EH (cell line): ENCODE measurements at regions not wholly inside any gene's neighbourhood (a gene's known extent, or its start where the extent isn't known, plus 50 kb on each side); places are given as distances from the start of the nearest gene placed in this dataset.
"Not testable (repeated sequence)": the region's sequence is repeated elsewhere in the genome, so short reads cannot be mapped to it uniquely, and the experiment has no call there.

Experiments used
- DNase-seq: peaks from one replicate; pipeline ENCODE4 v3.0.0-alpha.2; 2015; ENCODE audit warnings: low read depth

GRCh38 chr11:106152013-106152412 lies 74.6 kb downstream of the AASDHPPT start:
- DNase-seq = peak; percentile 5

- peak; percentile 19 for DNase-seq
Measured at GRCh38 chr11:106152824-106153223, 75.4 kb downstream of the AASDHPPT start.

- peak; percentile 64 for DNase-seq
Measured at GRCh38 chr11:106156290-106156937, 79.0 kb downstream of the AASDHPPT start.

GRCh38 chr11:106158406-106158805 lies 80.9 kb downstream of the AASDHPPT start:
- DNase-seq = no peak

GRCh38 chr11:106159836-106160235 lies 82.4 kb downstream of the AASDHPPT start:
- peak; percentile 15 for DNase-seq

- DNase-seq = peak; percentile 17
Measured at GRCh38 chr11:106160494-106160893, 83.0 kb downstream of the AASDHPPT start.

- DNase-seq = no peak
Measured at GRCh38 chr11:106161775-106162634, 84.5 kb downstream of the AASDHPPT start.

GRCh38 chr11:106167085-106167484 lies 89.6 kb downstream of the AASDHPPT start:
- DNase-seq = no peak

GRCh38 chr11:106172386-106172991 lies 95.0 kb downstream of the AASDHPPT start:
- DNase-seq = peak; percentile 24

- no peak for DNase-seq
Measured at GRCh38 chr11:106173291-106173690, 95.8 kb downstream of the AASDHPPT start.

- not testable (repeated sequence) for DNase-seq
Measured at GRCh38 chr11:106174003-106174402, 96.5 kb downstream of the AASDHPPT start.

GRCh38 chr11:106176817-106177216 lies 99.4 kb downstream of the AASDHPPT start:
- DNase-seq = no peak

GRCh38 chr11:106177311-106177710 lies 99.8 kb downstream of the AASDHPPT start:
- no peak for DNase-seq

GRCh38 chr11:106178361-106178760 lies 100.9 kb downstream of the AASDHPPT start:
- DNase-seq = no peak

- no peak for DNase-seq
Measured at GRCh38 chr11:106179048-106179447, 101.6 kb downstream of the AASDHPPT start.

GRCh38 chr11:106186630-106187029 lies 109.2 kb downstream of the AASDHPPT start:
- no peak for DNase-seq

- no peak for DNase-seq
Measured at GRCh38 chr11:106187860-106188456, 110.5 kb downstream of the AASDHPPT start.

GRCh38 chr11:106193956-106194355 lies 116.5 kb downstream of the AASDHPPT start:
- no peak for DNase-seq

GRCh38 chr11:106197438-106197837 lies 120.0 kb downstream of the AASDHPPT start:
- DNase-seq = no peak

- DNase-seq = no peak
Measured at GRCh38 chr11:106202935-106203620, 125.6 kb downstream of the AASDHPPT start.

GRCh38 chr11:106208760-106209159 lies 131.3 kb downstream of the AASDHPPT start:
- no peak for DNase-seq

- DNase-seq = no peak
Measured at GRCh38 chr11:106212081-106212480, 134.6 kb downstream of the AASDHPPT start.
